Stimulated activated CD4-positive, alpha-beta T cell treated with anti-CD3 and anti-CD28 coated beads, Interleukin-1b, Interleukin-23, amount 100 ng/mL, for 1 hour (primary cell): ENCODE measurements at regions not wholly inside any gene's neighbourhood (a gene's known extent, or its start where the extent isn't known, plus 50 kb on each side); places are given as distances from the start of the nearest gene placed in this dataset.

Experiments
- DNase-seq, 2 donors: peaks; one replicate each; pipeline ENCODE4 v3.0.0-alpha.2; 2020; ENCODE audit warnings: low read depth in 2 of 2

DNA sequence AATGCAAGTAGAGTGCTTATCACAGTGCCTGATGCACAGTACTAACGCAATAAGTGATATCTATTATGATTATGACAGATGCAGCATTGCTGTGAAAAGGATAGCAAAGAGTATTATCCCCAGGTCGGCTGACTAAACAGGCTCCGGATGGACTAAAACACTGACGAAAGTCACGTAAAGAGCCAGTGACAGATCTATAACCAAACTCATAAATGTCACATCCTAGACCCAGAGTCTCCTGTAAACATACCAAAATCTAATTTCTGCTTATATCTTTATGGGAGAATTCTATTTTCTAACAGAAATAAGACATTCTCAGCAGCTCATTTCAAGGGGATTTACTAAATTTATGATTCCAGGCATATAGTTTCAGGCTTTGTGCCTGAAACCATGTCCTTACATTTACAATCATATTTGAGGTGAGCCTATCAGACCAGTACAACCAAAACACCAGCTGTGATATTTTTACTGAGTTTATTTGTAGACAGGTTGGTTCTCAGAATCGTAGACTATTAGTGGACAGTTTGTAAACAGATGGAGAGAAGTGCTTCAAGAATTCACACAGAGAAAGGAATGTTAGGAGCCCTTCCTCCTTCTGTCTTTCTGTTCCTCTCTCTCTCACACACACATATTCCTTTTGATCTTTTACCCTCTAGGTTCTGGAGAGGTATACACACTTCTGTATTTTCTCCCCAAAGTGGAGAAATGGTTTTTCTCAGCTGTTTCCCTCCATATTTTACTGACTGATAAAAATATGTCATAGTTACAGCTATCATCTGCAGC lies 52.4 kb upstream of the WDR26 start:
- no peak for DNase-seq

DNA sequence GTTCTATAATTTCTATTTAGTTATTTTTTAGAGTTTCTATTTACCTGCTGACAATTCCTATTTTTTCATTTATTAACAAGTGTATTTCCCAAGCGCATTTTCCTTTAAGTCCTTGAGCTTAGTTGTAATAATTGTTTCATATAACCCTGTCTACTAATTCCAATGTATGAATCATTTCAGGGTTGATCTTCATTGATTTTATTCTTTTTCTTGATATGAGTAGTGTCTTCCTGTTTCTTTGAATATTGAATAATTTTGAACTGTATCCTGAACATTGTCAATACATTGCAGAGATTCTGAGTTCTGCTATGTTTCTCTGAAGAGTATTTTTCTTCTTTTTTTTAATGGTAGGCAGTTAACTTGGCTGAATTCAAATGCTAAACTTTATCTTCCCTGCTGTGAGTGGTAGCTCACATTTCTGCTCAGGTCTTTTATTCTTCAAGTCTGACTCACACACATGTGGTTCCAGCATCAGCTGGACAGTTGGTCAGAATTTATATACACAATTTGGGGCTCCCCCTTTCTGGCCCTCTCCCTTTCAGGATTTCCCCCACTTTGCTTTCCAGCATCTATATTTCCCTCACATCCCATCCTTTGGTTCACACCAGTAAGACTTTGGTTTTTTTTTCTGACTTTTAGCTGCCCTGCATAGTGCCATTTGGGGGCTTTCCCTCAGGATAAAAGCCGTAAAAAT lies 54.4 kb upstream of the WDR26 start:
- DNase-seq = no peak

DNA sequence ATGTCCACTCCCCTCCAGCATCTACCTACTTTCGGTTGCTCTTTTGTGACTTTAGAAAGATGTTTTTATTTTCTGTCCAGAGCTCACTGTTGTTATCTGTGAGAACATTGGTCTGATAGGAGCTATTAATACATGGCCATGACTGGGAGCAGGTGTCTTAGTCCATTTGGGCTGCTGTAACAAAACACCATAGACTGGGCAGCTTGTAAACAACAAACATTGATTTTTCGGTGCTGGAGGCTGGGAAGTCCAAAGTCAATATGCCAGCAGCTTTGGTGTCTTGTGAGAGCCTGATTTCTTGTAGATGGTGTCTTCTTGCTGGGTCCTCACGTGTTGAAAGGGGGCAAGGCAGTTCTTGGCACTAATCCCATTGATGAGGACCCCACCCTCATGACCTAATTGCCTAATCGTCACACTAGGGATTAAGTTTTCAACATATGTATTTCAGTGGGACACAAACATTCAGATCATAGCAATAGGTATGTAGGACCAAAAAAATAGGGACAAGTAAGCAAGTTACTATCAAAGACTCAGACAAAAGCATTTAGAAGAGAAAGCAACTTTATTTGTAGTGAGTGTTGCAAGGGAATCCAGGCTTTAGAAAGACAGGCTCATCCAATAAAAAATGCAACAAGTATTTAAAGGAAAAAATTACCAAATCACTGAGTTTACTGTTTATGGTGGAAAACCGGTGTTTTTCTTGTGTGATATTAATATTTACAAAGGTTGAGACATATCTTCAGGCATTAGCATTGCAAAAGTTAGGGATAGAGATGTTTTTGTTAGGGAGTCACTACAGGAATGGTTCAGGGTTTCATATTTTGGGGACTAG lies 55.2 kb upstream of the WDR26 start:
- no peak for DNase-seq

DNA sequence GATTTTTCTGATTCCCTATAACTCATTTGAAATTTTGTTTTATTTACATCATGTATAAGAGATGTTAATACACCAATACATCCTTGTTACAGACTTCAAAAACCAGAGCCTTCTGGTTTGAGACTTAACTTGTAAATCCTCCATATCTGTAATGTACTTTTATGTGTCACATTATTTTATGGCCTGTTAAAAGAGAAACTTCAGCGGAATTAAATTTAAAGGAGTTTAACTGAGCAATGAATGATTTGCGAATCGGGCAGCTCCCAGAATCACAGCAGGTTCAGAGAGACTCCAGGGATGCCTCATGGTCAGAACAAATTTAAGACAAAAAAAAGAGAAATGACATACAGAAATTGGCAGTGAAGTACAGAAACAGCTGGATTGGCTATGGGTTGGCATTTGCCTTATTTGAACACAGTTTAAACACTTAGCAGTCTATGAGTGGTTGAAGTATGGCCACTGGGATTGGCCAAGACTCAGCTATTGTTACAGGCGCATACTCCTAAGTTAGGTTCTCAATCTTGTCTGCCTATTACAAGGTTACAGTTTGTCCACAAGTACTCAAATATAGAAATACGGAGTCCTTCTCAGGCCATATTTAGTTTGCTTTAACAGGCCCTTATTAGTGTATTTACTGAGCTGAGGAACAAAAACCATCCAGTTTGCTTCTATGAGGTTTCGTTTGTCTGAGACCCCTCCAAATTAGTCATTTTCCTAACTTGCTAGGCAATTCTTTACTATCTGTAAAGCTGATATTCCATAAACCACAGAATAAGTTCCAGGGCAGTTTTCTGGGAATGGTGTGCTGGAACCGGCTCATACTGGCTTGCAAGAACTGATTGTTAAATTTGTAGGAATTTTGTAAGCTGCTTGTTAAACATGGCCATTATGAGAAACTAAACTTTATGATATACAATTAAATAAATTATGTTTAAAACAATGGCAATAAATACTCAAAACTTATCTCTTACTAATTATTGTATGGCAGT lies 56.2 kb upstream of the WDR26 start:
- no peak for DNase-seq

DNA sequence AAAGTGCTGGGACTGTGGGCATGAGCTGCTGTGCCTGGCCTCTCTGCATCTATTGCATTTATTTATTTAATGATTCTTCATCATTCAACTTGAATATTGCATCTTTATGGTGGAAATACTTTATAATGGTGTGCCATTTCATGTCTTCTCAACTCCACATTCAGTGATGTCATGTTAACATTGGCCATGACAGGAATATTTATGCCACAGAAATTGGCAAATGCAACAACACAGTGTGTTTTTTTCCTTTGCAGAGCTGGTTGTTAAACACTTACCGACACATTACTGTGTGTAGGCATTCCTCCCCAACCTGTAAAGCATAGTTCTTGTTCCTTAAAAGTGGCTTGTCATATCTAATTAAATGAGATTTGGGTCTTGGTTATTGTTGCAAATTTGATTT lies 57.4 kb upstream of the WDR26 start:
- no peak for DNase-seq

DNA sequence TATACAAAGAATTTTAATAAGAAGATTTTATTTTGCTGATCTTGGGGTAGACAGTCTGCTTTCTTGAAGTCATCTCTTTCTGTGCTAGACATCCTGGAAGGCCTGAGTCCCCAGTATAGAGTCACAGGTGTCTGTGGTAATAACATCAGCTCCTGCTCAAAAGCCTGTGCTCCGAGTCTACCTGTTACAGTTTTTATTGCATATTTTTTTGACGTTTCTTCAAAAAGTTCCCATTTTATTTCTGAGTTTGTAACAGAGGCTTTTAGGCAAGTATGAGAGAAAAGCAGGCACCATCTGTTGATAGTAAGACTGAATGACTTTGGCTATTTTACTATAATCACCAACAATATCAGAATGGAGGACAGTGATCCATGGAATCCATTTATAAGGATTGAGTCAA lies 58.0 kb upstream of the WDR26 start:
- no peak for DNase-seq

DNA sequence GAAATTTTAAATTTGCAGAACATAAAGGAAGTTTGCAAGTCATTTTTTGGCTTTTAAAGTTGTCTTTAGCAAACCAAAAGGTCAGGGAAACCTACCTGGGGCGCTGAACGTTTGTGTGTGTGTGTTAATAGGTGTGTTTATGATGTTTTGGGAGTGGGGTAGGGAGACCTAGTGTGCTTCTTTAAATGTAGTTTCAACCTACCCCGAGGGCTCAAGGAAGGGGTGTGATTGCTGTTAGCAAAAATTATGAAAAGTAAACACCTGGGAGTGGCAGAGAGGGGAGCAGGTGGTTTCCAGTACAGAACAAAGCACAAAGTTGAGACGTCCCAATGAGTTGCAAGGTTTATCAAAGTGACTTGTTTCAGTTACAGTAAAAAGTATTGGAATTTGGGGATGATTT lies 58.7 kb upstream of the WDR26 start:
- DNase-seq = no peak

DNA sequence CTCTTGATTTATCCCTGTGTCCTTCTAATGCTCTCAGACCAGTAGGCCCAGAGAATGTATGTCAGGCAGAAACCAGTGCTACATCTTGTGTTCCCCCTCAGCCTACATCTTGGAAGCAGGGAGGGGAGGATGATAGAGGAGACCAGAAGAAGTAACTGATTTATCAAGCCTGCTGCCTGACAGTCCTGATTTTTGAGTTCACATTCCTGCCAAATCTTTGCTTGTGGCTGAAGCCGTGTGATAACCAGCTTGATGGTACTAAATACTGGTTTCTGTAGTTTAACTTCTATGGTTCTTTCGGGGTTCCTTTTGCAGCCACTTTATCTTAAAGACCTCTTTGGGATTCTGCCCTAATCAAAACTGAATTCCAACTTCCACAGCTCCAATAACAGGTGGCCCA lies 59.7 kb upstream of the WDR26 start:
- no peak for DNase-seq

DNA sequence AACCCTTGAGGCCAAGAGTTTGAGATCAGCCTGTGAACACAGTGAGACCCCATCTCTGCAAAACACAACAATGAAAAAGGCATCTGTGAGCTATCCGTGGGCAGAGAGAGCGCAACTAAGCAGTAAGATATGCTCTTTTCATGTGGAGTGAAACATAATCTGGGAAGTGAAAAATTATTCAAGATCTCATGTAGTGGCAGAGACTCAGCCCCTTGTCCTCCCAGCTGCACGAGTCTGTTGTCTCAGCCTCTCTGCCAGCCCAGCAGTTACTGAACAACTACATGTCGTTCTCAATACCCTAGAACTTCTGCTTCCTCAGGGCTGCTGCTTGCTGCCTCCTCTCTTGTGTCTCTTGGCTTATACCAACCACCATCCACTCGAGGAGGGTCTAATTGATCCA lies 61.3 kb upstream of the WDR26 start:
- DNase-seq = no peak

DNA sequence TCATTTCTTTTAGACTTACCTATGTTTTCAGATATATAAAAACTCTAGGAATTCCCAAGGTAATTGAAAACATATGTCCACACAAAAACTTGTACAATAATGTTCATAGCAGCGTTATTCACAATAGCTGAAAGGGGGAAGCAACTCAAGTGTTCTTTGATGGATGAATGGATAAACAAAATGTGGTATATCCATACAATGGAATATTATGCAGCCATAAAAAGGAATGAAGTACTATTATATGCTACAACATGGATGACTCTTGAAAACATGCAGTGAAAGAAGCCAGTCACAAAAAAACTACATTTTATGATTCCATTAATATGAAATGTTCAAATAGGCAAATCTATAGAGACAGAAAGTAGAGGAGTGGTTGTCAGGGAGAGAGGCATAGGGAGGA lies 62.2 kb upstream of the WDR26 start:
- no peak for DNase-seq

DNA sequence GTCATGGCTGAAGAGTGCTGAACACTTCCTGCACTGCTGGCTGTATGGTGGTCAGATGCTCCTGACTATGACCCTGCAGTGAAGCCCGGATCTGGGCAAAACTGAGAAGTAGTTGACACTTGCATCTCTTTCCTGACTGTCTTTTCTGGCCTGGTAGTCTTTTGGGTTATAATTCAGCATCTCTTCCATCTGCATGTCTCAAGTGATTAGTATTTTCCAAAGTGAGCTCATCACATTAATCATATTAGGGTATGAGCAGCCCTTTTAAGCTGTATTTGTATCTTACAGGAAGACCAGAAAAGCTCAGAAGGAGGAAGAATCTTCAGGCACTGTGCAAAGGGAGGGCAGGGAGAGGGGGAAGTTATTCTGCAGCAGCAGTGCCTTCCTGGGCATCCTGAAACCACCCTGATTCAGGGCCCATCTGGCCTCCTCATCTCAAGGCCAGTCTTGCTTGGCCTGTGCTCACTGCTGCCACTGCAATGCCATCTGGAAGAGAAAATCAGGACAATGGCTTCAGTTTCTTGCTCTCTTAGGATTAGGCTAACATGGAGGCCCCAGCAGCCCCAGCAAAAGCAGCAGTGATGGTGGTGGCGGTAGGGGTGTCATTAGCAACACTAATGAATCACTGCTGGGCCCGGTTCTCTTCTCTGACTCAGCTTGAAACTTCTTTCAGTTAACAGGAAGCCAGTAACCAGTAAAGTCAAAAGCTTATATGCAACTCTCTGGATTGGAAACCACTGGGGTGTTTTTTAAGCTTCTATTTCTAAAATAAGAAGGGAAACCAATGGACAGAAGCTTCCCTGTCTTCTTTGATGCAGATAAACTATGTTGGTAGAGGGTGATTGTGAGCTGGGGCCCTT lies 63.3 kb upstream of the WDR26 start:
- DNase-seq = peak in 1 of 2 donors; percentile 35

DNA sequence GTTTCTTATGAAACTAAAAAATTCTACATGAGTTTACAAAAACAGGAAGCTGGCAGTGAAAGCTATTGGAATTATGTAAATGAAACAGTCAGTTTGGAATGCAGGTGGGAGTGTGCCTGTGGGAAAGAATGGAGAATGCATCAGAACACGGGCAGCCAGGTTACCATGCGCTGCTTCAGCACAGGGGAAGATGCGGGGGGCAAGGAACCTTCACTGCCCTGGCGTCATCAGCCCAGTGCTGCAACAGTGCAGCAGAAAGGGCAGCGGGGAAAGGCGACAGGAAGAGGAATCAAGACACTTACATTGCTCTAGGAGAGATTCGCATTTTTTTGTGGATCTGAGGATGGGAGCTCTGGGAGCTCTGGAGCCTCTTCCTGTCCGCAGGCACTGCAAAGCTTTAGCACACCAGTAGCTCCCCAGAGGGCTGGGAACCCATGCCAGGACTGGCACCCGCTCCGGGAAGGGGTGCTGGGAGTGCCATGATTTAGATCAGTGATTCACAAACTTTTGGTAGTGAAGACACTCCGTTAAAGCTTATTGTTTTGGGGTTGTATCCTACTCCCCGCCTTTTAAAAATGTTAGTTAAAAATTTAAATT lies 64.1 kb upstream of the WDR26 start:
- no peak for DNase-seq

DNA sequence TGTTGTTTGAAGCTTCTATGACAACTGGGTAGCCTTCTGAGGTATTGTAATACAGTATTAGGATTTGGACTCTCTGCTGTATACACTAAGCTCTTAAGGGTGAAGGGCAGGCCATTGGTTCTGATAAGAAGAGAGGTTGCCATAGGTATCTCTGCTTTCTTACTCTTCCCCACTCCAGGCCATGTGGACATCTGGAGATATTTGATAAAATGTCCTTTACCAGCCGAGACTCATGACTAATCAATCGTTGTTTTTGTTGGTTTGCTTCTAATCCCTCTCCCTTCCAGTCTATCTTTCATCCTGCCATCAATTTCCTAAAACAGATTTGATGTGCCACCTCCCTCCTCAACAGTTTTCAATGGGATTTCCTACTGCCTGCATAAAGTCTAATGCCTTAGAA lies 64.6 kb upstream of the WDR26 start:
- no peak for DNase-seq

DNA sequence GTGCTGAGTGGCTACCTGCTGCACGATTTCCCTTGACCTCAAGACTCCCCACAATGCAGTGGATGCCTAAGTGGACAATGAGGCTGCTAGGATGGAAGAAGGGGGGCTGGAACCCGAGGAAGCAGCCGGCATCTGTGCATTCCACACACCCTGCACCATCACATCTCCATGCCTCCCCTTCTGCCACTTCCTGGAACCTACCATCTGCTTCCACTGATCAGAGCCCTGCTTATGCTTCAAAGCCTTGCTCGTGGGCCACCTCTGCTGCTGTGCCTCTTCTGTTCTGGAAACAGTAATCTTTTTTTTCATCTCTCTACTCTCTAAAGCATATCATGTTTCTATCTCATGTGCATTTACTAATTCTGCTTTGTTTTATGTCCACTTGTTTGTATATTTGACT lies 66.2 kb upstream of the WDR26 start:
- no peak for DNase-seq

DNA sequence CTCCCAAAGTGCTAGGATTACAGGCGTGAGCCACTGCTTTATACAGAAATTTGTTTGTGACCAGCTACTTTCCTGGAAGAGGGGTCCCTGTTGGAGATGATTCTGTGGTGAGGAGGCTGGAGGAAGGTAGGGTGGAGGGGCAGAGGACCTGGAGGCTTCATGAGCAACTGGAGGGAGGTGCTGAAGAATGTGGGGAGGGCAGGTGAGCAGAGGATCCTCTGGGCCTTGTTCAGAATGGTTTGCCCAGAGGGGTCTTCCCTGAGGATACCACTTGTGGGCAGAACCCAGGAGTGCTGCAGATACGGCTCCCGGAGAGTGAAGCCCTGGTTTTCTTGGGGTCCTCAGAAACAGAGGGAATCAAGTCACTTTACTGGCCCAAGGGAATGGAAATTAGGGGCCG lies 67.2 kb upstream of the WDR26 start:
- no peak for DNase-seq

DNA sequence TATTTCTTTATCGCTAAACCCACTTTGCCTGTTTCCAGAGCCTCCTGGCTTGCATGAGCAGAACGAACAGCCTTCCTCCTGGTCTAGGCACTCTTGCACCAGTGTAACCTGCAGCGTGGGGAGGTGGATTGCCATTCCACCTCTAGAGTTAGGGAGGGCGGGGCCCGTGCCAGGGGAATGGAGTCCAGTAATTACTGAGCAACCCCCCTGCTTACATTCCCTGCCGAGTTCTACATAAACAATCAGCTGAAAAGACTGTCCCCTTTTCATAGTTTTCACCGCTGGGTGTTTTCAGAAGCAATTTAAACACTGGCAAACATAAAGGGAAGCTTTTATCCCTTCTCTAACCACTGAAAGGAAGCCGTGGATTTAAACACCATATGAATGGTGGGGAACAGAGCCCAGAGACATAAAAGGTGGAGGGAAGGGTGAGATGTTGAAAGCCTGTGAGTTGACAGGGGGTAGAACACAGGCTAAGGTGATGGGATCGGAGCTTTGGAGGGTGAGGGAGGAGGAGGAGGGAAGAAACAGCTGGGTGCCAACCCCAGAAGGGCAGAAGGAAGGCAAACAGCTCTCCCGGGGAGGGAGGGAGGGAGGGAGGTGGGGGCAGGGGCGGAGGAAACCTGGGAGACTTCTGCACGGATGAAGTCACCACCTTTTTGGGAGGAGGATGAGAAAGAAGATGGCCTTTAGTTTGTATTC lies 68.0 kb upstream of the WDR26 start:
- no peak for DNase-seq

DNA sequence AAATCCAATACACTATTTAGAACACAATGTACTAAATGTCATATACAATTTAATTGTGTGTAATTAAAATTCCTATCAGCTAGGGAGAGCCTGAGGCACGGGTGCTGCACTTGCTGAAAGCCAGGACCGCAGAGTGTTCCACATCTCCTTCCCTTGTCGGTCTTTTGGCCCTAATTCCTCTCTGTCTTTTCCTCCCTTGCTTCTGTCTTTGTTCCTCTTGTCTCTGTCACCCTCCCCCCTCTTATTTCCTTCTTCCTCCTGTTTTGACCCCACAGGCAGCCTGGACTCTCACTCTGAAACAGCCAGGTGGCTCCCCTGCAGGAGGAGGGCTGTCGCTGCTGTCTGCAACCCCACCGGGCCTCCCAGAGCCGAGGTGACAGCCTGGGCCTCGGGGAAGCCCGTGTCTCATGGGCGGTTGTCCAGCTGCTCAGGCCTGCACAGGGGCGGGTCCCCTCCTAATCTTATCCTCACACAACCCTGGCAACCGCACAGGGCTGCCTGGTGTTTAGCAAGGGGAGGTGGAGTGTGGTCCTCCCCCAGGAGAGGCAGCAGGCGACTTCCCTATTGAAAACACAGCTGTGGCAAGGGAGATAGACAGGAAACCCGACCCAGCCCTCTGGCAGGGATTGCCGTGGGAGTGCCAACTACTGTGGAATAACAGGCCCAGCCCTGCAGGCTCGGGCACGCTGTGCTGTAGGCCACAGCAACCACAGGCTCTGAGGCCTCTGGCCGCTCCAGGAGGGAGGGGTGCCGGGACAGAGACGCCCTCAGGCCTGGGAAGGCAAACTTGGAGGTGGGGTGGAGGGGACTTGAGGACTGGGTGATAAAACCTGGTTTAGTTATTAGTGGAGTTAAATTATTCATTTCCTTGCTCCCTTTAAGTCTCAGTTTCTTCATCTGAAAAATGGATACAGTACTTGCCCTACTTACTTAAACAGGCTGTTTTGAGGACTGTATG lies 68.8 kb upstream of the WDR26 start:
- DNase-seq = no peak

DNA sequence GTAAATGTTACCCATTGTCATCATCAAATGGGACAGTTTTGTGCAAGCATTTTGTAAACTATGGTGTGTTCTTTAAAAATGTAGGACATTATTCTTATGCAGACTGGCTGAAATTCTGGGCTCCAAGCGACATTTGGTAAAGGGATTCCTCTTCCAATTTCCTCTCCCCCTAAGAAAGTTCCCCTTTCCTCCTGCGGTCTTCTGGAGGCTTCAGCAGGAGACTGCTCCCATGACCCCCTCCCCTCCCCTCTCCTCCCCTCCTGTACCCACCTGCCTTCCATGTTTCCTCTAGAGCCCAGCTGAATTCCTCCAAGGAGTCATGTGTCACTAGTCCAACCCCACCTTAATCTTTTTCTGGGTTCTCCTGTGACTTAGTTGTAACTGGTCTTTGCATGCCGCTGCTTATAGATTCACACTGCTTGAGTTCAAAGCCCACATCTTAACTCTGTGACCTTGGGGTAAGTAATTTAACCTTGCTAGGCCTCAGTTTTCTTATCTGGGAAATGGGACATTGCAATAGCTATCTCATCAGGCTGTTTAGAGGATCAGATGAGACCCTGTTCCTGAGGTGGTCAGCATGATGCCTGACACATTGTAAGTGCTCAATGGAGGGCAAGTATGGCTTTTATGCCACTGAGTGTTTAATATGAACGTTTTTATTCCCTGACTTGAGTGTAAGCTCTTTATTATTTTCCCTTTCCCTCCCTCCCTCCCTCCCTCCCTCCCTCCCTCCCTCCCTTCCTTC lies 69.9 kb upstream of the WDR26 start:
- no peak for DNase-seq
